ENCODE measurements at regions not wholly inside any gene's neighbourhood (a gene's known extent, or its start where the extent isn't known, plus 50 kb on each side); places are given as distances from the start of the nearest gene placed in this dataset.

DNA sequence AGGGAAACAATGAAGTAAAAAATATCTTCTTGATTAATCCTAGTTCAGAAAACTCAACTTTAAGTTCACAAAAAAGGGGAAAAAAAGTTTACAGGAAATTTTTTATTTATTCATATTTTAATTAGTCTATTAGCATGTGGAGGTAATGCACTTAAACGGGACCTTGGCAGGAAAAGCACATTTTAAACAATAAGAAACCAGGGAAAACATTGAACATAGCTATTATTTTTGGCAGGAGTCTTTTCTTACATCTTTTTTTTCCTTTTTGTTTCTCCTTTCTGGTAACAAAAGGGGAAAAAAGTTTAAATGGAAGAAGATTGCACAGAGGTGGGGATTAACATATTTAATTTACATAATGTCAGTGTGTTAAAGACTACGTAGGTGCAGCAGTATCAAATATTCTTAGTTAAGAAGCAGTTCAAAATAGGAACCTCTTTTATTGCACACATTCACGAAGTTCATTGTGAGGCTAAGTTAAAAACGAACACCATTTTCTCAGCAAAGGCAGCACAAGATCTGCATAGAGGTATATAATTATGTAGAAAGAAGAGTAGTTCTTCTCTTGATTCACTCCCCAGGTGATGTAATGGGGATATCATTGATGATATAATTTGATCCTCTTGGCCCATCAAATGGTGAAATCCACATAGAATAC is 940.5 kb downstream of the CDH11 start:
- DNase-seq: no peak

DNA sequence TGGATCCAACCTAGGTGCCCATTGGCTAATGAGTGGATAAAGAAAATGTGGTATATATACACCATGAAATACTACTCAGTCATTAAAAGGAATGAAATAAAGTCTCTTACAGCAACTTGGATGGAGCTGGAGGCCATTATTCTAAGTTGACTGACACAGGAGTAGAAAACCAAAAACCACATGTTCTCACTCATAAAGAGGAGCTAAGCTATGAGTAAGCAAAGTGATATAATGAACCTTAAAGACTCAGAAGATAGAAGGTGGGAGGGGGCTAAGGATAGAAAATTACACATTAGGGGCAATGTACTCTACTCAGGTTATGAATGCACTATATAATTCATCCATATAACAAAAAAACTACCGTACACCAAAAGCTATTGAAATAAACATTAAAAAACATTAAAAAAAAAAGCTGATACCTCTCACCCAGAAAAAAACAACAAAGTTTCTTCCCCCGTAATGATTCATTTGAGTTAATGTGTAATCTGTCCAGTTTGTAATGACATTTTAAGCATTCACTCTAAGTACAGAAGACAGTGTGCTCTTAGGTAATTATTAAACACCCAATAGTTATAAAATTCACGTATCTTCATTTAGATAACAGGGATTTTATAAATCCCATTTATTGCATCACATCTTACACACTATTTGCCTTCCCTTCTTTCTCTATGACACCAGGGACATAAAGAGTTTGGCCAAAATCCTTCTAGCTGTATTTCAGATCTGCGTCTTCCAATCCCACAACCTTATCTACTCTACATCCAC is 941.5 kb downstream of the CDH11 start:
- DNase-seq: no peak

DNA sequence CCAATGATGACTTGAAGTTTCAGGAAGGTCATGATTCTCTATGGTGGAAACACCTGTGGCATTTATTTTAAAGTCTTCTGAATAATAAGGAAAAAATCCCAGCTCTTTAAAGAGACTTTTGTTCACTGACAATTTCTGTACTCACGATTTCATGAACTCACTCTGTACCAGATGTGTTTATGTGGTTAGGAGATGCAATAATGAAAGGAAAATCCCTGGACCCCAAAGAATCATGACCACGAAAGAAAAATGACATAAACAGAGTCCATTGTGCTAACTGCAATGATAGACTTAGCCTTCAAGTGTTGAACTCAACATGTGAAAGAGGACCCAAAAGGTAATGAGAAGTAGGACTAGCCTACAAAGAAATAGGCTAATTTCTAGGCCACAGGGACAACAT is 947.5 kb downstream of the CDH11 start:
- no peak for DNase-seq

DNA sequence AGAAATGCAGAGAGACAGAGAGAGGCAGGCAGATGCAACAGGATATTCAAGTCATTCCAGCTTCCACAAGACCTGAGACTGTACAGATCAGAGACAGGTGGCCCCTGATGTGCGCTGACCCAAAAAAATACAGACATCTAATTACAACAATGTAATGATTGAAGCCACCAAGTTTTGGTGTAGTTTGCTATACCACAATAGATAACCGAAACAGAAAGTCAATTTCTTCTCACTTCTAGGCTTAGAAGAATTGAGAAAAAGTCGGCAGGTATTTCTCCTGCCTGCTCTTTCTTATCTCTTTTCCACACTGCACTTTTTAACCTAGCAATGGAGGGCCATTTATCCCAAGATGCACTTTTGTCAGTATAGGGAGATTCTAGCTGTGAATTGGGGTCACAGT is 949.2 kb downstream of the CDH11 start:
- DNase-seq: no peak

DNA sequence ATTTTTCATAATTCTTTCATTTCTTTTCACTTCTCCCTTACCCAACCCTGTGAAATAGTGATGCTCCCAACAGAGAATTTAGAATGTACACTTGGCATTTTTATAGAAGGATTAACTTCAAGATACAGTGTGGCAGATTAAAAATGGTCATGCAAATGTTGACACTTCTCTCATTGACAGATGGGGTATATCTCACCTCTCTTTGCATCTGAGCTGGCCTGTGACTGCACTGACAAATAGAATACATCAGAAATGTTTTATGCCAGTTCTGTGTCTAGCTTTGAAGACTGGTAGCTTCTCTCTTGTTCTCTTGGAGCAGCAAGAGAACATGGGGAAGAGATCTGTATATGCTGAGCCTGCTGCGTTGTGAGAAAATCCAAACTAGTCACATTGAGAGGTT is 949.6 kb downstream of the CDH11 start:
- DNase-seq: peak in 1 of 58 donors; percentile 31

DNA sequence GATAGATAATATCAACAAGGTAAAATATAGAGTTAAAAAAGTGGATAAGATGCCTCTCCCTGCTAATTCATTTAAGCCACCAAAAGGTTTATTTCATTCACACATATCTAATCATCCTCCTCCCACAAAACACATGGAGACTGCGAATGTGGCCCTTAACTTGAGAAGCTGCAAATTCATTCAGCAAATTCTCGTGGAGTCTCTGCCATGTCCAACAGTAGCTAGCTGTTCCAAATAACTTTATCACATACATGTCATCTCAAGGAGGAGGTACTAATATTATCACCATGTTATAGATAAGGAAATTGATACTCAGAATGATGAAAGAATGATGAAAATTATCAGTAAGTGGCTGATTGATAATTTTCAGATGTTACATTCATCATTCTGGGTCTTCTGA is 950.2 kb downstream of the CDH11 start:
- DNase-seq: no peak

DNA sequence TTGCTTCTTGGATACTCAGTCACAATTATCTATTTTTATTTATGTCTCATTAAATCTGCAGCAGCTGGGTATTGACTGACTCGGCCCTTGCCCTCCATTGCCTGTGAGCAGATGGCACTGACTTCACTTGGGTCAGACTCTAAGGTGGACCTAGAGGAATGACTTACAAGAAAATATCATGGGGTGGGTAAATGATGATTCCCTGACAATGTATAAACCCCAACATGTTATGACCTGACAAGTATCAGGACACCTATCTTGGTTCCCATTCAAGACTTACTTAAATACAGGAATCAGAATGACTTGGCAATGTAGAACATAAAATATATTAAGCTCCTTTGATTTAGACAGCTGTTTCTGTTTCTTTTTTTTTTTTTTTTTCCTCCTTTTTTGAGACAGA is 953.5 kb downstream of the CDH11 start:
- DNase-seq: peak in 1 of 58 donors; percentile 1

DNA sequence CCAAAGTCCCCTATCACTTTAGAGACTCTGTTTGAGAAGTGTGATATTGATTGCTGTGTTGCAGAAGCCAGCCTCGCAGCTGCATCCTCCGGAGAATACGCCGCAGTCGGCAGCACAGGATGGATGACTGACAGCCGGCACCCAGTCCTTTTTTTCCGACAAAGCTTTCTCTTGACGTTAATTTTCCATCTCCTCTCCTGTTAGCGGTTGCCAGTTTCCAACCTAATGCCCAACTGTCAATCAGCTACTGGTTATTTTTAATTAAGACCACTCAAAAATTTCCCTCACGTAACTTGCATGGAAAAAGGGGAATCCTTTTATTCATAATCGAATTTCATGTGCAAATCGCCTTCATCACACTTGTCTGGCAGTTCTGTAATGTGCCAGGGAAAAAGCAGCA is 953.9 kb downstream of the CDH11 start:
- peak in 6 of 58 donors; percentile 2 to 22 (median 10) for DNase-seq

DNA sequence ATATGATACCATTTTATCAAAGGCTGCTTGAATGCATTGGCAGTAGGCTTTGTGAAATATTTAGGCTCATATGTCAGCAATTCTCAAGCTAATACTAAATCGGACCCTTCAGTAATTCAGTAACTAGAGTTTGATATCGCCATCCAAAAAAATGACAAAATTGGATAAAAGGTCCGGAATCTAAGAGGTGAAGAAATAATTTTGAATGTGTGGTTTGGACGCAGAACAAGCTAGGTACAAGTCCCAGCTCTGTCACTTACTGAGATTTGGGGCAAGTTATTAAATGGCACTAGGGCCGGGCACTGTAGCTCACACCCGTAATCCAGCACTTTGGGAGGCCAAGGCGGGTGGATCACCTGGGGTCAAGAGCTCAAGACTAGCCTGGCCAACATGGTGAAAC is 956.5 kb downstream of the CDH11 start:
- DNase-seq: no peak

DNA sequence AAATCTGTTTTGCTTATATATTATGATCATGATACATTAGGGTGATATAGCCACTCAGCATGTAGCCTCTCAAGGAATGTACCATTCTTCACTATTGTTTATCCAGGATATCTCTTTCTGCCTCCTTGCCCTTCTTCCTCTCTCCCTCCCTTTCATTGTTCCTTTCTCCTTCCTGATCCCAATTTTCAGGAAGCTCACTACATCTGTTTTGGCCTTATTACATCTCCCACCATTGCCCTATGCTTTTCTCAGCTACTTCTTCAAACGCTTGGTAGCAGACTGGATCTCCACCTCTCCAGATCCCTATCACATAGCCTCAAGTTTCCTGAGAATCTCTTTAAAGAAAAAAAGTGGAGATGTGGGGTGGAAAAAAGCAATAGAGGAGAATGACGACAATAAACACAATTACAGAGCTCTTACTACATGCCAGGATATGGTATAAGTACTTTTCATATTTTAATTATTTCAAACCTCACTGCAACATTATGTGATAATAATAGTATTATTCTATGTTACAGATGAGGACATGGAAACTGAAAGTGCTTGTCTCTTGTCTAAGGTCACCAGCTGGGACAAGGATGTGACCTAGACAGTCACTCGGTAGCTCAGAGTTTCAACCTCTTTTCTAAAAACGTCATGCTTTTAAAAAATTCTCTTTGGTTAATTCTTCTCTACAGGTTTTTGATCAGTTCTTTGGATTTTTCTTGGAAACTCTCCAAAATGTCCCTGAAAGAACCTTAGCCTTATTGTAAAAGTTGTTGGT is 959.1 kb downstream of the CDH11 start:
- no peak for DNase-seq

DNA sequence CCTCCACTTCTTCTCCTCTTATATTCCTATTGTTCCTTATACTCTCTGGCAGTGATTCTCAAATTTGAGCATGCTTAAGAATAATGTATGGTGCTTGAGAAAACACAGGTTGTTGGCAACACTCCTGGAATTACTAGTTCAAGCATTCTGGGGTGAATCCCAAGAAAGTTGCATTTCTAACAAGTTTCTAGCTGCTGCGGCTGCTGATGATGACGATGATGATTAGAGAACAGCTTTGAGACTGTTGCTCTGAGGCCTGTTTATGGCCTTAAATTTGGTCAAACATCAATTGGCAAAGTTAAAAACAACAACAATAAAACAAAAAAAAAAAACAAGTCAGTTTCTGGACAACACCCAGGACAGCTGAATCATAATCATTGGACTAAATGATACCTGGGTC is 961.9 kb downstream of the CDH11 start:
- no peak for DNase-seq

DNA sequence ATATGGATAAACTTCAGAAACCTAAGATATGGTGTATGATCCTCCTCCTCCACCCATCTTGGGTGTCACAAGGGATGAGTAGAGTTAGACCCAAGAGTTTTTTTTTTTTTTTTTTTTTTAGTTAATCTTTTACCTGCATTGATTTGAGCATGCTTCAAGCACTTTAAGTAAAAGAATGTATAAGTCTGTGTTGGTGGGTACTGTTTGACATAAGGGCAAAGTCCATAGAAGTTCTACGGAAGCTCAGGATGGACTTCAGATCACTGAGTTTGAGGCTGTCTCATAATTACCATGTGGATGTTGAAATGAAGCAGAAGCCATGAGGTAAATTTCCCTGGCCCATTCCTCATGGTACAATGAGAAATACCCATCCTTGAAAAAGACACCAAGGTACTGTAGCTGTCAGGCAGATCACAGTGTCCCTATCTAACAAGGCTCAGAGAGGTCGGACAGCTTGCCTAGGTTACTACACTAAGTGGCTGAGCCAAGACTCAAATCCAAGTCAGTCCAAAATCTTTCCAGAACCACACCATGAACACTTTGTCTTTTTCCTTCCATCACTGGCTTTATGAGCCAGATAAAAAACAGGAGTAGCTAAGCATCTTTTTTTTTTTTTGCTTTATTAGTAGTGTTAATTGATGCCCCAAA is 962.8 kb downstream of the CDH11 start:
- DNase-seq: no peak

DNA sequence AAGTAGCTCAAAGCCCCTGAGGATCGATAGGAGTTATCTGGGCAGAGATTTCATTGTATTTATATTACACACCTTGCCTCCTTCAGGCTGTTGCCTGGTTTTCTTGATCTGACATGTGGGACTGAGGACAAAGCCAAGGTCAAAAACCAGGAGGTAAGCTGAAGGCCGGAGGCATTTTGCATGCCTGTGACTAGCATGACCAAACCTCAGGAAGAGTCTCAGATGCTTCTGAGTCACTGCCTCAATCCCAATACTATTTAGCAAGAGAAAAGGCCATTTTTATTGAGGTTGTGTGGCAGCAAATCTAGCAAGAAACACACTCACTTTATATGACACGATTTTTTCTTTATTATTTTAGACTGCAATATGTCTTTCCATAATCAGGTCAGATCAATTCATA is 968.1 kb downstream of the CDH11 start:
- DNase-seq: no peak

DNA sequence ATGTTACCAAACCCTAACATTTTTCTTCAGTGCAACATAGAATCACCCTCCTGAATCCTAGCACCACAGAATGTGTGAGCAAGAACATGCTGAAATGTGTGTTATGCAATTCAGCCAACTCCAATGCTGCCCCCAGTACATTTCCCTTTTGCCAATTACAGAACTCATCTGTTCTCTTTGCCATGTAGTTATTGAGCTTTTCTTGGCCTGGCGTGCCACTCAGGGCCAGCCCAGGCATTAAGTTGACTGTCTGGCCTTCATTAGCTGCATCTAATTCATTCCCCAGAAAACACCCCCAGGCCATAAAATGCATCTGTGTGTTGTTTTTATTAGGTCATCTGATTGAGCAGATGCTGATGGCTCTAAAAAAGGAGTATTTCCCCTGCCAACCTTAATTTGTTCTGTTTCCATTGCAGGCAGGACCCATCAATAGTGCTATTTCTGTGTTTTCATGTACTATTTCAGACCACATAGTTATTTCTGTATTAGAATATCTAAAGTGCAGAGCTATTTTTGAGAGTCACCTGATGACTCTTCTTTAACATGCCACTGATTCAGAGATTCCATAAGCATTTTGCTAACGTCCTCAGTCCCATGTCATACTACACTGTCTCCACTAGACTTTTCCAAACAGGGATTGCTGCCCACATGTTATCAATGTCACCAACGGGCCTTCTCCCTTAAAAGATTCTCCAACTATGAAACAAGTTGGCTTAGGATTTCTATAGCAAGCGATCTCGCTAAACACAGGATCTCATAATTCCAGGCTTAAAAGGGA is 969.7 kb downstream of the CDH11 start:
- no peak for DNase-seq

DNA sequence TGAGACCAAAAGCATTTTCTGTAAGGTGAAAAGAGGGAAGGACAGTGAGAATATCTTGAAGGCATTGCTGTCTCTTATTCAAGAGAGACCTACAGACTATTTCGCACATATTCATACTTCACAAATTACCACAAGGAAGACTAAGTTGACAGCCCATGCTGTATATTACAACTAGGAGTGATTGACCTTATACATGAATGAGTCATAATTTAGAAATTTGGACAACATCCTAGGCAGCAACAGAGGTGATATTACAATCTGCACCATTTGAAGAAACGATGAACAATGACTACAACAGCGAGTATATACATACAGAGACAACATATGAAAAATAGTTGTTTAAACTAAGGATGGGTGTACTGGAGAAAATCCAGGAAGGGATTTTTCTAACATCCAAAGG is 971.7 kb downstream of the CDH11 start:
- DNase-seq: no peak

DNA sequence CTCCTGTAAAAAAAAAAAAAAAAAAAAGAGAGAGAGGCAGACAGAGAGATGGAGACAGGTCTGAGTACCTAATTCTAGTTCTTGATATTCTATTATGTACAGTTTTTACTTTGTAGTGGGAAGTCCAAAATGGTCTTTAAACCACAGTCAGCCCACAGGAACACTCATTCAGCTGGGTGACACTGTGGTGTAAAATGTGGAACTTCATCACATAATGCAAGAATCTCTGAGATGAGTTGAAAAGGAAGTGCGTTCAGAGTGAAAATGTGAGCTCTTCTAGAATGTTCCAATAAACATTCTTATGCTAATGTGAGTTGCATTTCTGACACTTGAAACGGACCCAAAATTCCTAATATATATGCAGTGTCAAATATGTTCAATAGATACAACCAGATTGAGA is 972.1 kb downstream of the CDH11 start:
- no peak for DNase-seq

DNA sequence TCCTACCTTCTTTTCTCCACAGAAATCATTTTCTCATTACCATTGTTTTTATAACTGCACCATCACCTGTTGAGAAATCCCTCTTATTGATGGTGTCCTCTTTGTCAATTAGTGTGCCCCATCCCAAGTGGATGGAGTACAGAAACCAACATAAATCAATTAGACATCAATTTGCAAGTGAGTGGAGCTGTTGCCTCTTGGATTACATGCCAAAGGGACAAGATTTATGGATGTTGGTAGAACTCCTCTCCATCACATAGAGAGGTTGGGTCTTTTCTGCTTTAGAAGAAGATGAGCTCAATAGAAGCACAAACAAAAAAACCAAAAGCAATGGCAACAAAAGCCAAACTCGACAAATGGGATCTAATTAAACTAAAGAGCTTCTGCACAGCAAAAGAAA is 973.5 kb downstream of the CDH11 start:
- no peak for DNase-seq

DNA sequence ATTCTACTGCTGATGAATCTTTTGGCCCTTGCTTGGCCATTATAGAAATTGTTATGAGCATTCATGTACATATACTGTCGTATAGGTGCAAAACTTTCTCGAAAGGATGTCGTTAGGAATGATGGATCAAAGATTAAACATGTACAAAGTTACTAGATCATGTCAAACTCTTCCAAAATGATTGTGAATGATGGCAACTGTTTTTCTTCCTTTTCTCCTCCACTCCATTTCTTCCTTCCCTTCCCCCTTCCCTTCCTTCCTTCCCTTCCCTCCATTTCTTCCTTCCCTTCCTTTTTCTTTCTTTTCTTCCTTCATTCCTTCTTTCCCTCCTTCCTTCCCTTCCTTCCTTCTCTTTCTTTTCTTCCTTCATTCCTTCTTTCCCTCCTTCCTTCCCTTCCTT is 973.9 kb downstream of the CDH11 start:
- no peak for DNase-seq

DNA sequence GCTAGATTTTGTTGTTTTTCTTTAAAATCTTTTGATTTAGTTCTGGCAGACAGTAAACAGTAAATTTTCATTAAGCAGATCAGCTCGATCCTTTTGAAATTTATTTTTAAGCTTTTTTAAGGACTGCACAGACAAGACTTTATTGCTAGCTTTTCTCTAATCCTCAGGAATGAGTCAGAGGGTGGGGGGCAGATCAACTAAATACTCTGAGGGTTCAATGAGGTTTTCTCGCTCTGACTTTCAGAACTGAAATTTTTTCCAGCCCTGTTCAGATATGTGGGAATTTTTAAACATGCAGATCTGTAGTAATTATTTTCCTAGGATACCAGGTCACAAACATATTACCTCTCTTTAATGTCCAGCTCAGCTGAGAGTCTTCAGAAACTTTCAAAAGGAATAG is 977.2 kb downstream of the CDH11 start:
- no peak for DNase-seq

DNA sequence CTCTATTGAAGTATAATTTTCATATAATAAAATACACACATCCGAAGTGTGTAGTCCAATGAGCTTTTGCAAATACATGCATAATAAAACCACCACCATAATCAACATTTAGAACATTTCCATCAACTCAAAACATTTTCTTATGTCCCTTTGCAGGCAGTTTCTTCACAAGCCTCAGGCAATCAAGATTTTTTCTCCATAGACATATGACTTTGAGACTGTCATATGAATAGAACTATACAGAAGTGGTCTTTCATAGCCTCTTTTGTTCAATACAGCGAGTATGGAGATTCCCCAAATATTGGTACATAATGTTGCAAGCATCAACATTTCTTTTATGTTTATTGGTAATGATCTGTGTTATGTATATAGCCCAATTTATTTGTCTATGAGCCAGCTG is 983.2 kb downstream of the CDH11 start:
- no peak for DNase-seq

DNA sequence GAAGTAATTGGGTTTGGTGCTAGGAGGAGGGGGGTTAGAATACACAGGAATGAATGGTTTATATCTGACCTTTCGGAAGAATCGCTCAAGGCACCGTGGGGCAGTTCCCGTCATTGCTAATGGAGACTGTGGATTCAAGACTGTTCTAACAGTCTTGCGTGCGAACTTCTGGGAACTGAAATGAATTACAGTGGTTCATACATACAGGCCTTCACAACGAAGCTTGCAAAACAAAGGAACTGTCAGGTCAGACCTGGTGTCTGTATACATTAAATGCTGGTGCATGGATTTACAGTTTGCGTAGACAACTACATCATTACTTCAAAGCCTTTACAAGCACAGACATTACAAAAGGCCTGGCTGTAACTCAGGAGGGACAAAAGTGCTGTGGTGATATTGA is 983.9 kb downstream of the CDH11 start:
- no peak for DNase-seq
